ENCODE measurements at regions not wholly inside any gene's neighbourhood (a gene's known extent, or its start where the extent isn't known, plus 50 kb on each side); places are given as distances from the start of the nearest gene placed in this dataset.
A peak's percentile ranks its signal among the peaks of the same experiment; 100 is the strongest.

DNA sequence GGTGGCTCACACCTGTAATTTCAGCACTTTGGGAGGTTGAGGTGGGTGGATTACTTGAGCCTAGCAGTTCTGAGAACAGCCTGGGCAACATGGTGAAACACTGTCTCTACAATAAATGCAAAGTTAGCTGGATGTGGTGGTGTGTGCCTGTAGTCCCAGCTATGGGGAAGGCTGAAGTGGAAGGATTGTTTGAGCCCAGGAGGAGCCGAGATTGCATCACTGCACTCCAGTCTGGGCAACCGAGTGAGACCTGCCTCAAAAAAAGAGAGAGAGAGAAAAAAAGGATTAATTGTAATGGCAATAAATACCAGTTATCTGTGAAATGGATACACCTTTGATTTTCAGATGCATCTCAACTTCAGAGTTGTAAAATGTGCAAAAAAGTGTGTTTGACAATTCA is 58.8 kb downstream of the SPRY1 start:
- DNase-seq (ENCODE audit: low read depth, low spot score) = no peak

DNA sequence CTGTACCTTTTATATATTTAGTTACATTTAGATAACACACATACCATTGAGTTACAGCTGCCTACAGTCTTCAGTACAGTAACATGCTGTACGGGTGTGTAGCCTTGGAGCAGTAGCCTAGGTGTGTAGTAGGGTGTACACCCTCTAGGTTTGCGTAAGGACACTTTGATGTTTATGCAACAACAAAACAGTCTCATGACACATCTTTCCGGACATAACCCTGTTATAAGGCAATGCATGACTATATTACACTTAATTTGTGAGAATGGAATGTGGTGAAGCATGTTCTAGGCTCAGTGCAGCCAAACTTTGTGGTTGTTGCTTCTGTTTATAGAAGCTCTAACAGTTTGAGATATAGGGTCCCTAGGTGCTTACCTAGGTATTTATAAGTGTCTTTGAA is 65.4 kb downstream of the SPRY1 start:
- no peak for DNase-seq (ENCODE audit: low read depth, low spot score)

DNA sequence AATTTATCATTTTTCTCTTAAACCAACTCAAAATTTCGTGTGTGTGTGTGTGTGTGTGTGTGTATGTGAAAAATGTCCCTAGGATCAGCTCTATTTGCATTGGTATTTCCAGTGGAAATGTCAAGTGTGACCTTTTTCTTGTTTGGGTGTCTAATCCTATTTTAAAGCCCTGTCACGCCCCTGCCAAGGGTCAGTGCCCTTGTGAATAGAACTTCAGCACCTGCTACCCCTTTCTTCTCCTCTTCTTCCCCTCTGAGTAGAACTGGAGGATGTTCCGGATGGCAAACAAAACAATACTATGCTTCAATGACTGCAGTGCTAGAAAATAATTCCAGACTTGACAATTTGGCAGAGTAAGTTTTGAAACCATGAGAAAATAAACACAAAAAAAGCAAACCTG is 67.3 kb downstream of the SPRY1 start:
- DNase-seq (ENCODE audit: low read depth, low spot score) = no peak

DNA sequence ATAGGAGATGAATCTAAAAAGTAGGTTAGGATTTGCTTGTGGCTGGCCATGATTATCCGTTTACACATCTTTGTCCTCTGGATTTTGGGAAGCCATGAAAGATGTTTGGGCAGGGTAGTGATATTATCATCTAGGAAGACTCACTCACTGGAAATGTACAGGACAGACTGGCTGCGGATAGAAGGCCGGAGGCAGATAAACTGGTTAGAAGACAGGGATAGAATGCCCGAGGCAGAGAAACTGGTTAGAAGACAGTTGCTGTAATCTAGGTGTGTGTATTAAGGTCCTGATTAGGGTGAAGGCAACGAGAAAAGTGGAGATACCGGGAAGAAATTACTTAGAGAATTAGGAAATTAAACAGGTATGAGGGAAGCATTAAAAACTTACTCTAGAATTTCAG is 68.8 kb downstream of the SPRY1 start:
- no peak for DNase-seq (ENCODE audit: low read depth, low spot score)

DNA sequence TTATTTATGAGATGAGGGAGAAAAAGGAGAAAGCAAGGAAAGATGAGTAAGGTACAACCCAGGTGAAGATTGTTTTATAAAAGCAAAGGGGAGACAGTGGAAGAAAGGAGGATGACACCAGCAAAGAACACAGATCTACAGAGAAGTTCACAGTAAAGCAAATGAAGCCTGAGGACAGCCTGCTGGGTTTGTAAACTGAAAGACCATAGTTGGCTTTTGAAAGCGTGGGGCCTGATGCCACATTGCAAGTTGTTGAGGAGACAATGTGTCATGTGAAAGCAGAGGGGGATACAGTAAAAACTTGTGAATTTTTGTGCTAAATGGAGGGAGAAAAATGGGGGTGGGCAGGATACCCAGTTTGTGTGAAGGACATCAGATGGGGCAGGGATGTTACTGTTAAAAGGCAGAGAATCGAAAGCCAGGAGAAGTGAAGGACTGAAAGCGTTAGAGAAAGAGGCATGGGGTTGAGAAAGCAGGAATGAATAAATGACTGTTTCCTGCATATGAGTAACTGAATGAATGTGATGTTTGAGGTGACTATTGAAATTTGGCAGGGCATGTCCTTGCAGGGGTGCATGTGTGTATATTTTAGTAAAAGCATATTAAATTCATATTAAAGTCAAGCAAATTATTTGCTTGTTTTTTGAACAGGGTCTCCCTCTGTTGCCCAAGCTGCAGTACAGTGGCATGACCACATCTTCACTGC is 69.6 kb downstream of the SPRY1 start:
- DNase-seq (ENCODE audit: low read depth, low spot score) = no peak

DNA sequence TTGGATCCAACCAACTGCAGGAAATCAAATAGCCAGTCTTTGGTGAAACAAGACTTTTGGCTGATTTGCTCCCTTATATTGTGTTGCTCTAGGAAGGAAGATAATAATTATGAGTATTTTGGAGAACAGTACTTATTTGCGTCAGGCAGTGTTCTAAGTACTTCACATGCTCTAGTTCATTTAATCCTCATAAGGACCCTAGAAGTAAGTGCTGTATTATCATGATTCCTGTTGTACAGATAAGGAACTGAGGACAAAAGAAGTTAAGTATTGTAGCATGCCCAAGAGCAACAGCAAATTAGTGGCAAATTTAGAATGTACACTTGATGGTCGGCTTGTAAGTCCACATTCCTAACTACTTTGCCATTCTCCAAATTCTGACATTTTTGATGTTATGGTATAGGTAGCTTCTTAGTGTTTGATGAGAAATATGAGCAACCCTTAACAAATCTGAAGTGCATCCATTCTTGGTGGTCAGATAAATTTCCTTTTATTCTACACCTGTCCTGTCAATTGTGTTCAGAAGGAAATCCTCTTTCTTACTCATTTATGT is 72.0 kb downstream of the SPRY1 start:
- DNase-seq (ENCODE audit: low read depth, low spot score) = no peak

DNA sequence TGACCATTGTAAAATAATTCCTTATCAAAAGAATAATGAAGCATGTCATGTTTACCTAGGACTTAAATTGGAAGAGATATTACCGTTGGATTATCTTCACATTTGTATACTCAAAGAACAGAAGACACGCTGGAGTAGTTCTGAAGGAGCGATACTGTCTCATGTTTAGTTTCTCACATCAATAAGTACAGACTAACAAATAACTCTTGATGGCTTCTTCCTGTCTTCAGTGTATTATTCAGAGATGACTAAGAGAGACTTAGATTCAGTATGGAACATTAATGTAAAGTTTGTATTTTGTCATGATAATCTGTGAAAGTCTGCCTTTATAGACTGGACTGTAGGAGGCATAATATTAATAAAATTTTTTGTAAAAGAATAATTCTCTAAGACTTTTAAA is 72.7 kb downstream of the SPRY1 start:
- no peak for DNase-seq (ENCODE audit: low read depth, low spot score)

DNA sequence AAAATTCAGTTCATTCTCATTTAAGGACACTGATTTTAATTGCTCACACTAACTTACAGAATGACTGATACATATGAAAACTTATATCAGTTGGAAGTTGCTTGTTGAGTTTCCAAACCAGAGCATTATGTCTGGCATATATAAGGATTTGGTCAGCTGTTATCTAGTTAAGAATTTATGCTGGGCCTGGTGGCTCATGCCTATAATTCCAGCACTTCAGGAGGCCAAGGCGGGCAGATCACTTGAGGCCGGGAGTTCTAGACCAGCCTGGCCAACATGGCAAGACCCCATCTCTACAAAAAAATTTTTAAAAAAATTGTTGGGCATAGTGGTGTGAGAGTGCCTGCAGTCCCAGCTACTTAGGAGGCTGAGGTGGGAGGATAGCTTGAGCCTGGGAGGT is 73.1 kb downstream of the SPRY1 start:
- no peak for DNase-seq (ENCODE audit: low read depth, low spot score)

DNA sequence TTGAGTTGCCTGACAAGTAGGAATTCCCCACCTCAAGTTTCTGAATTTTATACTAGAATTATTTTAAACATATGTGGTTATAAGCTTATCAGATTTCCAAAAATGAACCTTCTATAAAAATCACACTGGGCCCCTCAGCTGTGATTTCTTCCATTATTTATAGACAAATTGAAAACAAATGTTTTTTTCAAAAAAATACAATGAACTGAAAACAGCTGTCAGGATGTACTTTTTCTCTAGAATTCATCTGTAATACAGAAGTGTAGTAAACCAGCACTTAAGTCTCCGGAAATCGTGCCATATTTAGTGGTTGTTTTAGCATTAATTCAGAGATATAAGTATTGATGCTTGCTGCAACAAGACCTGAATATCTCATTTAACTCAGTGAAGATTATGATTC is 74.0 kb downstream of the SPRY1 start:
- DNase-seq (ENCODE audit: low read depth, low spot score) = no peak

DNA sequence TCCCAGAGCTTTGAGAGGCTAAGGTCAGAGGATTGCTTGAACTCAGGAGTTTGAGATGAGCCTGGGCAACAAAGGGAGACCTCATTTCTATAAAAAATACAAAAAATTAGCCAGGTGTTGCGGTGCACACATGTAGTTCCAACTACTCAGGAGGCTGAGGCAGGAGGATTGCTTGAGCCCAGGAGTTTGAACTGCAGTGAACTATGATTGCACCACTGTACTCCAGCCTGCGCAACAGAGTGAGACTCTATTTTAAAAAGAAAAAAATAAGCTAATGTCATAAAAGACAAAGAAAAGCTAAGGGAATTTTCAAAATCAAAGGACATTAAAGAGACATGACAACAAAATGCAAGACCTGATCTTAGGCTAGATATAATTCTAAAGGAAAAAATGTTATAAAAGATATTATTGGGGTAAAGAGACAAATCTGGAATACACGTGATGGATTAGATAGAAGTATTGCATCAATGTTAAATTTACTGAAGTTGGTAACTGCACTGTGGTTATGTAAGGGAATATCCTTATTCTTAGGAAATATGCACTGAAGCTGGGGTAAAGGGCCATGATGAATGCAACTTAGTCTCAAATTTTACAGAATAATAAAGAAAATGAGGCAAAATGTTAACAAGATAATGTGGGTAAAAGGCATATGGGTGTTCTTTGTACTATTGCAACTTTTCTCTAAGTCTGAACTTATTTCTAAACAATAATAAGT is 75.2 kb downstream of the SPRY1 start:
- no peak for DNase-seq (ENCODE audit: low read depth, low spot score)

DNA sequence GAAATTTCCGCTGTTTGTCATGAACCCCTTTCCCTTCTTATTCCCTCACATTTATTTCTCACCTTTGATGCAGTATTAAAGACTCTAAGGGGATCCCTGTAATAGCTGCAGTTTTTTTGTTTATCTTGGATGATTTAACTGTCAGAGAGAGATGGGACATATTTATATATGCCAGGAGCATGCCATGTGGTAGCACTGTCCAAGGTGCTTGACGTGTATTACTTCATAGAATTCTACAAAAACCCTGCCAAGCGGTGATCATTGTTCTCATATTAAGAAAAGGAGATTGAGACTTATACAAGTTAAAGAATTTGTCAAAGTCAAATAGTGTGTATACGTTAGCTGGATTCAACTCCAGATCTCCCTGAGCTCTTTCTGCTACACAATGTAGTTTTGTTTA is 78.2 kb downstream of the SPRY1 start:
- DNase-seq (ENCODE audit: low read depth, low spot score) = no peak

DNA sequence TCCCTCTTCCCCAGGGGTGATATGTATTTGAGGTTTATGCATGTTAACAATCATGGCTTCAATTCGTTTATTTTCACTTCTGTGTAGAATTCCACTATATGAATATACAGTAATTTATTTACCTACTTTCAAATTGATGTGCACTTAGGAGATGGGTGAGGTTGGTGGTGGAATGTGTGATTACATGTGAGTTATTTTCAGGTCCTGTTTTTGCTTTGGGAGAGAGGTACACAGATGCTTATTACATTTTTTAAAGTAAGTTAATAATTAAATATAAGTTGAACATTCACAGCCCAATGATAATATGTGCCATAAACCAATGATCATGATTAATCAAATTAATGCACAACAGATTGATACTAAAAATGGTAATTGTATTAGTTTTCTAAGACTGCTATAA is 79.5 kb downstream of the SPRY1 start:
- DNase-seq (ENCODE audit: low read depth, low spot score) = no peak

DNA sequence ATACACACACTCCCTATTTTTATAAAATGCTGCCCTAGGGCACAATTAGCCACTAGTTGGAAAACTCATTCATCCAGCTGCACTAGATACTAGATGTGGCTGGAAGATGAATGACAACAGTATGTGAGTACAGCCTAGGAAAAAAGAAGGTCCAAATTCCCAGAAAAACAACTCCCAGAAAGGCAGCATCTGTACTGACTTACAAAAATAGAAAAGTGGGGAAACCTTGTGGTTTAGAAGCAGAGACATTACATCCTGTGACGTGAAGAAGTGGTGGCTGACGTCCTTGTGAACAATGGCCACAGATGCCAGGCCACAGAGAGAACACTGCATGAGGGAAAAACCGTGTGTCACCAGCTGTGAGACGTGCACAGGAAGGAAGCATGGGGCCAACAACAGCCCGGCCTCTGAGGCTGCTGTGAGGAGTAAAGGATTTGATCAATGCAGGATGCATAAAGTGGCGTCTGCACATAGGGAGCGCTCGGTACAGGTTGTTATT is 81.2 kb downstream of the SPRY1 start:
- peak; percentile 47 for DNase-seq (ENCODE audit: low read depth, low spot score)

DNA sequence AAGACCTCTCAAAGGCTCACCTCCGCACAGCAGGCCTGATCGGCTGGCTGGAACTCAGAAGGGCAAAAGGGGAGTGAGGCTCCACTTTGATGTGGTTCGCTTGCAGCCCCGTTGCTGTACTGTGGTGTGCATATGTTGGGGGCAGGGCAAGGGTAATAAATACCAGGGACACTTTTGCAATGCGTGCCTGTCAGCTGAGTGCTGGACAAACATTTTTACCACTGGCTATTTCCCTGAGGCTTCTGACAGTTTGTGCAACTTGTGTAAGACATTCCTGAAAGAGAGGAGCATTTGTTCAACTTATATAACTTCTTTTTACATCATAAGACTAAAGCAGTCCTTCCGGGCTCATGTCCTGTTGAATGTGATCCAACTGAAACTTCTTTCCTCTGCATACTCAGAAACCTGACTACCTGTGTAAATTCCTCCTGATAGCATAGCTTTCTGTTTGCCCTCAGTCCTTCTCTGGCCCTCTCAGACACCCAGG is 82.3 kb downstream of the SPRY1 start:
- peak; percentile 62 for DNase-seq (ENCODE audit: low read depth, low spot score)

DNA sequence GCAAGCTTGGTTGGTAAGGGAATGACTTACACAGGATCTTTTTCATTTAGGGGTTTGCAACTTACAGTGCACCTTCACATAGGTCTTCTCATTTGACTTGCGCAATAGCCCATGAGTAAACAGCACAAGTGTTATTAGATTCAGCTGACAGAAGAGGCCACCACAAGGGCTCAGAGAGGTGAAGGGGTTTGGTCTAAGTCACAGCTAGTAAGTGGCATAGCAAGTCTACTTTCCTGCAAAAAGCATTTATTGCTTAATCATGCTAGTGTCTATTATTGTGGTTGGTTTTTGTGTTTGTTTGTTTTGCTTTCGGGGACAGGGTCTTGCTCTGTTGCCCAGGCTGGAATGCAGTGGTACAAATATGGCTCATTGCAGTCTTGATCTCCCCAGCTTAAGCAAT is 83.3 kb downstream of the SPRY1 start:
- no peak for DNase-seq (ENCODE audit: low read depth, low spot score)

DNA sequence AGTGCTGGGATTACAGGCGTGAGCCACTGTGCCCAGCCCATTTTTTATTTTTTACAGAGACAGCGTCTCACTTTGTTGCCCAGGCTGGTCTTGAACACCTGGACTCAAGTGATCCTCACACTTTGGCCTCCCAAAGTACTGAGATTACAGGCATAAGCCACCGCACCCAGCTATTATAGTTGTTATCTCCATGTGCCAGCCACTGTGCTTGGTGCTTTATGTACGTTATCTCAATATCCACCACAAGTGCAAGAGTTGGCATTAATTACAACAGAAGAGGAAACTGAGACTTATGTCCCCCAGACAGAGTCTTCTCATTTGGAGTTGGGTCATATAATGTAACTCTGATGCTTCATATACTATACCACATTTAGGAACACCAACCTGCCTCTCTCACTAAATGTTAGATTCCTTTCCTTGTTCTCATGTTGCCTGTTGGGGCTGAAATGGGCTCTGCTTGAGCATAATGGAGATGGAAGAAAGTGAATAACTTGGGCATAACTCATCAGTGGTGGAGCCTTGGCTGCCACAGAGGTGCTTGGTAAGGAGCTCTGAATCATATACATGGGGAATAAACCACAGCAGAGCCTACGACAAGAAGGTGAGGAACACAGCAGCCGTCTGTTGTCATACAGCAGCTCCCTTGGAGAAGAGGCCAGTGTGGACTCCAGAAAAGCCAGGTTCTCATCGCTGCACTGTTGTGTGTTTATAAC is 84.3 kb downstream of the SPRY1 start:
- DNase-seq (ENCODE audit: low read depth, low spot score) = peak; percentile 85

DNA sequence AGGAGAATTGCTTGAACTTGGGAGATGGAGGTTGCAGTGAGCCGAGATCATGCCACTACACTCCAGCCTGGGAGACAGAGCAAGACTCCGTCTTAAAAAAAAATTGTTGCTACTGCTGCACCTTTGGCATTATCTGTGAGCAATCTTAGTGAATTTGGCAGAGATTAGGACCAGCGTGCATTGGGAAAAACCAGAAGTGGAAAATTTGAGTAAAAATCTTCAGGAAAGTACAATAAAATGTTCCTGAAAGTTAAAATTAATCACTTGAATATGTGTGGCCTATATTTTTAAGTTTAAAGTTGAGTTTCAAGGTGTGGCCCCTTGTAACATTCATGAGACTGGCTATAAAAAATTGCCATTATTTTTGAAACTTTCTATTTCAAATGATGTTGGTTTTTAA is 85.1 kb downstream of the SPRY1 start:
- no peak for DNase-seq (ENCODE audit: low read depth, low spot score)

DNA sequence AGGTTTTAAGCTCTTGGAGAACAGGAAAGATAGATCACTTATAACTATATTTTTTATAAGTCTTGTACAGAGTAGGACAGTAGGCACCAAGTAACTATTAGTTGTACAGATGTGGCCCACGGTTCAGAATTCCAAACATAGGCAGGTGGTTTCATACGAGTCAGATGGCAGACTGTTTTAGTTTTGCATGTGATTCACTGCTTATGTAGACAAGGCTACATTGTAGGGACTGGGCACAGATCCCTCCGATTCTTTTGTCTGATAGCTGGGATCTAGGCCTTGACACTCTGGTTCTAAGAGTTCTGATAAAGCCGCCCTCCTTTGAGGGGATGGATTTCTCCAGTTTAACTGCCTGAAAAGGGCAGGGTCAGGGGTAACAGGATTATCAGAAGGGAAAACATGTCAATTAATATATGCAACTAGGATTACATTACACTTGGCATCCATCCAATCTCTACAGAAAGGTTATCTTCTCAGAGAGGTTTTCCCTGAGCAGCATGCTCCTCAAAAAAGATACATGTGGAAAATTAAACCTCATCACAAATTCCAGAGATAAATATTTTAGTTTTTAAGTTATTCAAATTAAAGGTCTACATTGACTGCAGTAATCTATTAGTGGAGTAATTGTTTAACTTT is 87.8 kb downstream of the SPRY1 start:
- DNase-seq (ENCODE audit: low read depth, low spot score) = peak; percentile 24

DNA sequence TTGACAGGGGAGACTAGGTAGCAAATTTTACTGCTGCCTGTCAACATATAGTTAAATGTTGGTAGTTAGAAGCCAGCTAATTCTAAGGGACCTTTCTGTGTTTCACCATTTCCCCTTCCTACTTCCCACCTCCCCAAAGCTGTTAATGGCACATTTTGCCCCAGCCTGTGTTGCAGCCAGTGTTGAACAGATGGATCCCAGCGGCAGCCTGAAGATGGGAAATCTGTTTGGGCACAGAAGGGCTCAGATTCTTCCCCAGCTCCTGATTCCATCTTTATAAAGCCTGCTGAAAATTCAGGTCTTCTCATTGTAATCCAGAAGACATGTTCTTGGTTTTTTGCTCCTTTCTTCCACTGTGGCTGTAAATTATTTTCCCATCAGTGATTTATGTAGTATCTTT is 89.0 kb downstream of the SPRY1 start:
- no peak for DNase-seq (ENCODE audit: low read depth, low spot score)

DNA sequence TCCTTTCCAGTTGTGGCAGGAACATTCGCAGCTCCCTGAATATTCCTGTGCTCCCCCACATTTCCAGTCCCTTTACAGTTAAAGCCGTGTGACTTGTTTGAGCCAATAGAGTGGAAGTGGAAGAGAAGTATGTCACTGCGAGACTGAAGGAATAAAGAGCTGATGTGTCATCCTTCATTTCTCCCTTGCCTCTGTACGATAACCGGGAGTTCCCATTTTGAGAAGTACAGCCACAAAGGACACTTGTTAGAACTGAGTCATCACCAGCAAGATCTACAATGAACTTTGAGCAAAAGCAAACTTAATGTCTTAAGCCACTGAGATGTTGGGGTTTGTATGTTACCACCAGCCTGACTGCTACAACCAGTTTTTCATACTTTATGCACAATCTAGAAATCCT is 92.3 kb downstream of the SPRY1 start:
- DNase-seq (ENCODE audit: low read depth, low spot score) = peak; percentile 71

DNA sequence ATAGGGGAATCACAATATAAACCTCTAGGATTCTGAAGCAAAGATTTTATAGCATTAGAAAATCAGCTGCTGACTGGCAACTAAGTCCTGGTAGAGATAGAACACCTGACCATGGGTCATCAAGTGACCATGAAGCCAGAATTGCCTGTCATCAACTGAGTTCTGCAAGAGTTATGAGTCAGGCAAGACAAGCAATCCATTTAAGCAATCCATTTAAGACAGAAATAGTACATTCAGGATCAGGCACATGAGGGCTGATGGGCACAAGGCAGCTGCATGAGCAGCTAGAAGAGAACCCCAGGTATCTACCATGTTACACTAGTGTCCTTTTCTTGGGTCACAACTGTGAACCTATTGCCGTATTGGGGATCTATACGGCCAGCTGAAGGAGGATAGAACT is 98.9 kb downstream of the SPRY1 start:
- DNase-seq (ENCODE audit: low read depth, low spot score) = no peak

DNA sequence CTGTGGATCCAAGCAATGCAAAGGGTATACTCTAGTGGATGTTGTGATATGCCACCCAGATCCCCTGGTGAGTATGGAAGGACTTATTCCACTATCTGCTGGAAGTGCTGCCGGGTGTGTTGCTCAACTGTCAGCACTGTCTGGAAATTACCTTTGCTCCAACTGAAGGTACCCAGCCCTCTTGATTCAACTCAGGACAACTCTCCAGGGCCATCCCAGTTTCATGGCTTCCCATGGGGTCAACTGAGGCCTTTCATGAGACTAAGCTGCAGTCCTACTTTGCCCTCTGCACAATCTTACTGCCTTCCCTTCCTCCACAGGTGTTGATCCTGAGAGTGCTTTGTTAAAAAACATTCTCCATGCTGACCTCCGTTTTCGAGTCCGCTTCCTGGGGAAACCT is 99.8 kb downstream of the SPRY1 start:
- no peak for DNase-seq (ENCODE audit: low read depth, low spot score)
